ENCODE measurements at regions not wholly inside any gene's neighbourhood (a gene's known extent, or its start where the extent isn't known, plus 50 kb on each side); places are given as distances from the start of the nearest gene placed in this dataset.

GRCh38 chr2:60299179-60299578 is 254.3 kb downstream of the BCL11A start:
- no peak for TF ChIP-seq CTBP1 (IDR thresholded peaks at IDR 0.05; ENCODE audit: borderline replicate concordance)
- no peak for TF ChIP-seq SUZ12 (IDR thresholded peaks at IDR 0.05)
- TF ChIP-seq BHLHE40 (IDR thresholded peaks at IDR 0.05; ENCODE audit: borderline replicate concordance) = no peak
- no peak for TF ChIP-seq ZNF384 (IDR thresholded peaks at IDR 0.05)
- TF ChIP-seq L3MBTL2 (conservative IDR thresholded peaks at IDR 0.05) = no peak
- TF ChIP-seq FOXM1 (IDR thresholded peaks at IDR 0.05; ENCODE audit: borderline replicate concordance) = no peak

Data from HEK293T (cell line).